BJ (cell line): ENCODE measurements at regions not wholly inside any gene's neighbourhood (a gene's known extent, or its start where the extent isn't known, plus 50 kb on each side); places are given as distances from the start of the nearest gene placed in this dataset.

ENCODE experiments used
- CTCF ChIA-PET: fragments of 350-600 bp; formaldehyde crosslinking; extraction: SDS; loops from one replicate; lab custom pipeline; 2021; ENCODE audit warnings: antibody characterized with exemption, inconsistent platforms; lab: Yijun Ruan, JAX
- POLR2A ChIA-PET: fragments of 300-600 bp; sonication (Branson Sonifier 250); formaldehyde crosslinking; extraction: SDS; loops from one replicate; lab custom pipeline; 2021; ENCODE audit warnings: antibody characterized with exemption; lab: Charles Lee
- DNase-seq: peaks from one replicate; pipeline ENCODE4 v3.0.0-alpha.2; 2011; ENCODE audit warnings: low read depth
- H3K27me3 ChIP-seq: 2 replicates; pipeline ENCODE4 v1.6.0; 2011; ENCODE audit warnings: low read length; ENCODE audit not compliant: control insufficient read depth, insufficient read depth
- H3K36me3 ChIP-seq: 2 replicates; pipeline ENCODE4 v1.5.1; 2011; ENCODE audit warnings: low read length; ENCODE audit not compliant: control insufficient read depth, insufficient read depth
- H3K4me3 ChIP-seq: 2 replicates; pipeline ENCODE4 v1.5.1; 2011; ENCODE audit warnings: low read depth, mild to moderate bottlenecking, control low read depth, low read length
- CTCF ChIP-seq: IDR thresholded peaks from 2 replicates; pipeline ENCODE4 v1.5.1; 2011; ENCODE audit warnings: low read depth, mild to moderate bottlenecking, control low read depth, inconsistent platforms, low read length, moderate library complexity; ENCODE audit not compliant: insufficient read depth

- CTCF ChIA-PET, result no interaction called here
- H3K27me3 ChIP-seq, result no peaks in the 10 kb centered on the region
- no peak for TF ChIP-seq CTCF
- POLR2A ChIA-PET, result no interaction called here
- H3K4me3 ChIP-seq, result no peak overlapping the region
- no peak for DNase-seq
- H3K36me3 ChIP-seq, result no peaks in the 10 kb centered on the region
Observed at GRCh38 chr1:82549841-82550240, 749.1 kb downstream of the ADGRL2 start.

- no peak for DNase-seq
- H3K4me3 ChIP-seq, result no peak overlapping the region
- TF ChIP-seq CTCF, result no peak
- ChIA-PET CTCF (no interaction called here), POLR2A (no interaction called here)
- no peaks in the 10 kb centered on the region for H3K36me3 ChIP-seq
- H3K27me3 ChIP-seq, result no peaks in the 10 kb centered on the region
Observed at GRCh38 chr1:82542766-82543165, 742.0 kb downstream of the ADGRL2 start.

- Histone ChIP-seq H3K4me3 (no peak overlapping the region), H3K36me3 (no peaks in the 10 kb centered on the region), H3K27me3 (no peaks in the 10 kb centered on the region)
- no peak for DNase-seq
- CTCF ChIA-PET, result no interaction called here
- no peak for TF ChIP-seq CTCF
- POLR2A ChIA-PET, result no interaction called here
Observed at GRCh38 chr1:82542141-82542540, 741.4 kb downstream of the ADGRL2 start.

- TF ChIP-seq CTCF, result no peak
Observed at GRCh38 chr1:82540006-82540405, 739.3 kb downstream of the ADGRL2 start.

GRCh38 chr1:82538876-82539275 lies 738.1 kb downstream of the ADGRL2 start:
- Histone ChIP-seq H3K36me3 (no peaks in the 10 kb centered on the region), H3K27me3 (no peaks in the 10 kb centered on the region), H3K4me3 (no peak overlapping the region)
- TF ChIP-seq CTCF, result no peak
- POLR2A ChIA-PET, result no interaction called here
- CTCF ChIA-PET, result no interaction called here
- peak; percentile 11 for DNase-seq

More at GRCh38 chr1:82540006-82540405, 739.3 kb downstream of the ADGRL2 start:
- ChIA-PET POLR2A (no interaction called here), CTCF (no interaction called here)
- no peaks in the 10 kb centered on the region for H3K27me3 ChIP-seq
- H3K4me3 ChIP-seq, result no peak overlapping the region
- DNase-seq, result no peak
- H3K36me3 ChIP-seq, result no peaks in the 10 kb centered on the region
